HG02588 (cell line): ENCODE measurements at regions not wholly inside any gene's neighbourhood (a gene's known extent, or its start where the extent isn't known, plus 50 kb on each side); places are given as distances from the start of the nearest gene placed in this dataset.
"Not testable (repeated sequence)": the region's sequence is repeated elsewhere in the genome, so short reads cannot be mapped to it uniquely, and the experiment has no call there.

Experiments
- ATAC-seq: cut with Tn5 transposase; IDR thresholded peaks from one replicate; pipeline ENCODE4 v1.9.1; 2021; ENCODE audit warnings: mild to moderate bottlenecking, moderate library complexity; ENCODE audit not compliant: unreplicated experiment

- no peak for ATAC-seq
Measured at GRCh38 chr4:117533501-117533900, 448.1 kb upstream of the TRAM1L1 start.

- ATAC-seq, result no peak
Measured at GRCh38 chr4:117545039-117545438, 459.7 kb upstream of the TRAM1L1 start.

- ATAC-seq, result no peak
Measured at GRCh38 chr4:117549524-117549923, 464.1 kb upstream of the TRAM1L1 start.

GRCh38 chr4:117550085-117550484, 464.7 kb upstream of the TRAM1L1 start:
- no peak for ATAC-seq

- no peak for ATAC-seq
Measured at GRCh38 chr4:117560329-117560728, 474.0 kb upstream of the NDST3 start.

- no peak for ATAC-seq
Measured at GRCh38 chr4:117574085-117574484, 460.2 kb upstream of the NDST3 start.

GRCh38 chr4:117575850-117576249, 458.4 kb upstream of the NDST3 start:
- ATAC-seq, result no peak

GRCh38 chr4:117577686-117578311, 456.5 kb upstream of the NDST3 start:
- no peak for ATAC-seq

- ATAC-seq, result no peak
Measured at GRCh38 chr4:117588771-117589170, 445.5 kb upstream of the NDST3 start.

- no peak for ATAC-seq
Measured at GRCh38 chr4:117596917-117597480, 437.3 kb upstream of the NDST3 start.

GRCh38 chr4:117599393-117599792, 434.9 kb upstream of the NDST3 start:
- not testable (repeated sequence) for ATAC-seq

GRCh38 chr4:117600936-117601335, 433.4 kb upstream of the NDST3 start:
- not testable (repeated sequence) for ATAC-seq

- ATAC-seq, result no peak
Measured at GRCh38 chr4:117610706-117611308, 423.5 kb upstream of the NDST3 start.

GRCh38 chr4:117621673-117622072, 412.6 kb upstream of the NDST3 start:
- ATAC-seq, result no peak

GRCh38 chr4:117623326-117623725, 411.0 kb upstream of the NDST3 start:
- ATAC-seq, result no peak

GRCh38 chr4:117626664-117627063, 407.6 kb upstream of the NDST3 start:
- no peak for ATAC-seq

- no peak for ATAC-seq
Measured at GRCh38 chr4:117634716-117635115, 399.6 kb upstream of the NDST3 start.

GRCh38 chr4:117637347-117637746, 396.9 kb upstream of the NDST3 start:
- ATAC-seq, result no peak

- ATAC-seq, result no peak
Measured at GRCh38 chr4:117640836-117641235, 393.4 kb upstream of the NDST3 start.

- ATAC-seq, result no peak
Measured at GRCh38 chr4:117641519-117641918, 392.8 kb upstream of the NDST3 start.

- no peak for ATAC-seq
Measured at GRCh38 chr4:117654079-117654478, 380.2 kb upstream of the NDST3 start.

- ATAC-seq, result no peak
Measured at GRCh38 chr4:117660668-117661067, 373.6 kb upstream of the NDST3 start.
